ENCODE measurements at regions not wholly inside any gene's neighbourhood (a gene's known extent, or its start where the extent isn't known, plus 50 kb on each side); places are given as distances from the start of the nearest gene placed in this dataset.

GRCh38 chr14:89033756-89034155 lies 209.3 kb downstream of the TTC8 start:
- Histone ChIP-seq H3K9me3 (replicated peaks in 1 of 2; ENCODE audit: control insufficient read depth in 2 of 2, insufficient read depth in 1 of 2, low read depth in 1 of 2, low read length in 2 of 2) (no peaks in the 10 kb centered on the region), H3K23ac (ENCODE audit: low read depth, low read length, poor library complexity) (no peak overlapping the region), H3K9ac (ENCODE audit: low read depth, low read length, poor library complexity) (no peak overlapping the region), H2AFZ (ENCODE audit: low read length) (no peak overlapping the region), H3K4me1 (ENCODE audit: control insufficient read depth in 2 of 2, insufficient read depth in 1 of 2, low read depth in 1 of 2, low read length in 2 of 2) (no peaks in the 10 kb centered on the region), H3K27me3 (ENCODE audit: control insufficient read depth in 3 of 3, insufficient read depth in 3 of 3, low read depth in 1 of 3, low read length in 3 of 3) (peaks cover 0 to 7% (median 2%) of the 10 kb centered on the region in 3 experiments), H2BK15ac (ENCODE audit: low read length) (no peak overlapping the region), H3K14ac (ENCODE audit: low read length) (no peak overlapping the region), H3K36me3 (replicated peaks in 1 of 2; ENCODE audit: control insufficient read depth in 2 of 2, insufficient read depth in 2 of 2, low read length in 2 of 2) (no peaks in the 10 kb centered on the region), H2BK12ac (ENCODE audit: low read length) (no peak overlapping the region), H2BK5ac (ENCODE audit: low read length) (no peak overlapping the region), H3K79me1 (ENCODE audit: low read depth, low read length) (no peaks in the 10 kb centered on the region), H3K4ac (ENCODE audit: low read length) (no peak overlapping the region), H4K91ac (ENCODE audit: low read depth, low read length, poor library complexity) (no peak overlapping the region), H3K4me3 (ENCODE audit: low read length in 2 of 2) (no peak overlapping the region), H2BK120ac (ENCODE audit: low read depth, low read length) (no peak overlapping the region), H3K18ac (ENCODE audit: low read length) (no peak overlapping the region), H2AK5ac (ENCODE audit: low read depth, low read length) (no peak overlapping the region), H4K8ac (ENCODE audit: low read depth, low read length) (no peak overlapping the region), H3K27ac (replicated peaks; ENCODE audit: low read length) (no peak overlapping the region), H3K4me2 (ENCODE audit: insufficient read depth, low read length, poor library complexity, severe bottlenecking) (no peak overlapping the region)
- no CpG with 5 or more reads among the region's 6 CpGs for WGBS, 2 donors (ENCODE audit: extremely low coverage in 2 of 2, insufficient read length in 2 of 2, insufficient replicate concordance in 1 of 2)
- DNase-seq (ENCODE audit: low spot score) = no peak

- Histone ChIP-seq H3K23ac (ENCODE audit: low read depth, low read length, poor library complexity) (no peak overlapping the region), H3K4me1 (ENCODE audit: control insufficient read depth in 2 of 2, insufficient read depth in 1 of 2, low read depth in 1 of 2, low read length in 2 of 2) (peaks cover 0 to 4% of the 10 kb centered on the region in 2 donors), H3K9me3 (replicated peaks in 1 of 2; ENCODE audit: control insufficient read depth in 2 of 2, insufficient read depth in 1 of 2, low read depth in 1 of 2, low read length in 2 of 2) (no peaks in the 10 kb centered on the region), H2BK120ac (ENCODE audit: low read depth, low read length) (no peak overlapping the region), H4K91ac (ENCODE audit: low read depth, low read length, poor library complexity) (no peak overlapping the region), H3K27me3 (ENCODE audit: control insufficient read depth in 3 of 3, insufficient read depth in 3 of 3, low read depth in 1 of 3, low read length in 3 of 3) (no peaks in the 10 kb centered on the region), H2AFZ (ENCODE audit: low read length) (no peak overlapping the region), H3K27ac (replicated peaks; ENCODE audit: low read length) (no peak overlapping the region), H2BK12ac (ENCODE audit: low read length) (no peak overlapping the region), H3K4me3 (ENCODE audit: low read length in 2 of 2) (no peak overlapping the region), H3K36me3 (replicated peaks in 1 of 2; ENCODE audit: control insufficient read depth in 2 of 2, insufficient read depth in 2 of 2, low read length in 2 of 2) (no peaks in the 10 kb centered on the region), H2BK15ac (ENCODE audit: low read length) (no peak overlapping the region), H3K18ac (ENCODE audit: low read length) (no peak overlapping the region), H3K79me1 (ENCODE audit: low read depth, low read length) (no peaks in the 10 kb centered on the region), H3K14ac (ENCODE audit: low read length) (no peak overlapping the region), H2AK5ac (ENCODE audit: low read depth, low read length) (no peak overlapping the region), H4K8ac (ENCODE audit: low read depth, low read length) (no peak overlapping the region), H2BK5ac (ENCODE audit: low read length) (no peak overlapping the region), H3K4ac (ENCODE audit: low read length) (no peak overlapping the region), H3K9ac (ENCODE audit: low read depth, low read length, poor library complexity) (no peak overlapping the region), H3K4me2 (ENCODE audit: insufficient read depth, low read length, poor library complexity, severe bottlenecking) (no peak overlapping the region)
- DNase-seq (ENCODE audit: low spot score) = no peak
- no CpG with 5 or more reads among the region's 3 CpGs for WGBS, 2 donors (ENCODE audit: extremely low coverage in 2 of 2, insufficient read length in 2 of 2, insufficient replicate concordance in 1 of 2)
Observed at GRCh38 chr14:89036371-89036770, 211.9 kb downstream of the TTC8 start.

- Histone ChIP-seq H3K14ac (ENCODE audit: low read length) (no peak overlapping the region), H3K36me3 (replicated peaks in 1 of 2; ENCODE audit: control insufficient read depth in 2 of 2, insufficient read depth in 2 of 2, low read length in 2 of 2) (no peaks in the 10 kb centered on the region), H2AK5ac (ENCODE audit: low read depth, low read length) (no peak overlapping the region), H4K8ac (ENCODE audit: low read depth, low read length) (no peak overlapping the region), H3K4me1 (ENCODE audit: control insufficient read depth in 2 of 2, insufficient read depth in 1 of 2, low read depth in 1 of 2, low read length in 2 of 2) (peaks cover 0 to 4% of the 10 kb centered on the region in 2 donors), H3K4ac (ENCODE audit: low read length) (no peak overlapping the region), H2AFZ (ENCODE audit: low read length) (no peak overlapping the region), H3K27me3 (ENCODE audit: control insufficient read depth in 3 of 3, insufficient read depth in 3 of 3, low read depth in 1 of 3, low read length in 3 of 3) (no peaks in the 10 kb centered on the region), H3K9me3 (replicated peaks in 1 of 2; ENCODE audit: control insufficient read depth in 2 of 2, insufficient read depth in 1 of 2, low read depth in 1 of 2, low read length in 2 of 2) (no peaks in the 10 kb centered on the region), H2BK5ac (ENCODE audit: low read length) (no peak overlapping the region), H2BK12ac (ENCODE audit: low read length) (no peak overlapping the region), H3K9ac (ENCODE audit: low read depth, low read length, poor library complexity) (no peak overlapping the region), H3K79me1 (ENCODE audit: low read depth, low read length) (no peaks in the 10 kb centered on the region), H3K4me3 (ENCODE audit: low read length in 2 of 2) (no peak overlapping the region), H4K91ac (ENCODE audit: low read depth, low read length, poor library complexity) (no peak overlapping the region), H2BK15ac (ENCODE audit: low read length) (no peak overlapping the region), H3K4me2 (ENCODE audit: insufficient read depth, low read length, poor library complexity, severe bottlenecking) (no peak overlapping the region), H3K18ac (ENCODE audit: low read length) (no peak overlapping the region), H3K27ac (replicated peaks; ENCODE audit: low read length) (no peak overlapping the region), H2BK120ac (ENCODE audit: low read depth, low read length) (no peak overlapping the region), H3K23ac (ENCODE audit: low read depth, low read length, poor library complexity) (no peak overlapping the region)
- no CpG with 5 or more reads among the region's 3 CpGs for WGBS, 2 donors (ENCODE audit: extremely low coverage in 2 of 2, insufficient read length in 2 of 2, insufficient replicate concordance in 1 of 2)
- no peak for DNase-seq (ENCODE audit: low spot score)
Observed at GRCh38 chr14:89037065-89037464, 212.6 kb downstream of the TTC8 start.

- Histone ChIP-seq H2AK5ac (ENCODE audit: low read depth, low read length) (no peak overlapping the region), H3K36me3 (replicated peaks in 1 of 2; ENCODE audit: control insufficient read depth in 2 of 2, insufficient read depth in 2 of 2, low read length in 2 of 2) (no peaks in the 10 kb centered on the region), H2BK120ac (ENCODE audit: low read depth, low read length) (no peak overlapping the region), H2AFZ (ENCODE audit: low read length) (peak overlapping the region; percentile 90), H3K27ac (replicated peaks; ENCODE audit: low read length) (no peak overlapping the region), H3K4ac (ENCODE audit: low read length) (no peak overlapping the region), H3K4me1 (ENCODE audit: control insufficient read depth in 2 of 2, insufficient read depth in 1 of 2, low read depth in 1 of 2, low read length in 2 of 2) (peaks cover 0 to 4% of the 10 kb centered on the region in 2 donors), H3K23ac (ENCODE audit: low read depth, low read length, poor library complexity) (no peak overlapping the region), H3K4me2 (ENCODE audit: insufficient read depth, low read length, poor library complexity, severe bottlenecking) (no peak overlapping the region), H3K18ac (ENCODE audit: low read length) (no peak overlapping the region), H3K9ac (ENCODE audit: low read depth, low read length, poor library complexity) (no peak overlapping the region), H3K79me1 (ENCODE audit: low read depth, low read length) (no peaks in the 10 kb centered on the region), H4K91ac (ENCODE audit: low read depth, low read length, poor library complexity) (no peak overlapping the region), H3K9me3 (replicated peaks in 1 of 2; ENCODE audit: control insufficient read depth in 2 of 2, insufficient read depth in 1 of 2, low read depth in 1 of 2, low read length in 2 of 2) (peaks cover 0 to 3% of the 10 kb centered on the region in 2 donors), H3K4me3 (ENCODE audit: low read length in 2 of 2) (no peak overlapping the region), H2BK12ac (ENCODE audit: low read length) (no peak overlapping the region), H3K14ac (ENCODE audit: low read length) (no peak overlapping the region), H4K8ac (ENCODE audit: low read depth, low read length) (no peak overlapping the region), H2BK15ac (ENCODE audit: low read length) (no peak overlapping the region), H2BK5ac (ENCODE audit: low read length) (no peak overlapping the region), H3K27me3 (ENCODE audit: control insufficient read depth in 3 of 3, insufficient read depth in 3 of 3, low read depth in 1 of 3, low read length in 3 of 3) (no peaks in the 10 kb centered on the region)
- no peak for DNase-seq (ENCODE audit: low spot score)
- no CpG with 5 or more reads among the region's 6 CpGs for WGBS, 2 donors (ENCODE audit: extremely low coverage in 2 of 2, insufficient read length in 2 of 2, insufficient replicate concordance in 1 of 2)
Observed at GRCh38 chr14:89040080-89040459, 215.6 kb downstream of the TTC8 start.

All from neuronal stem cell (in vitro differentiated cells).